CD4-positive, alpha-beta memory T cell (primary cell): ENCODE measurements at regions not wholly inside any gene's neighbourhood (a gene's known extent, or its start where the extent isn't known, plus 50 kb on each side); places are given as distances from the start of the nearest gene placed in this dataset.

Source experiments
- CTCF ChIA-PET: fragments of 350-600 bp; sonication (Branson Sonifier 250); formaldehyde crosslinking; loops from one replicate; lab custom pipeline; 2021; ENCODE audit warnings: inconsistent platforms; ENCODE audit not compliant: partially characterized antibody; lab: Charles Lee
- POLR2A ChIA-PET: fragments of 350-600 bp; sonication (Branson Sonifier 250); formaldehyde crosslinking; loops from one replicate; lab custom pipeline; 2021; ENCODE audit not compliant: partially characterized antibody; lab: Charles Lee
- DNase-seq, 5 donors: peaks; one replicate each; pipeline versions ENCODE4 v3.0.0 to v3.0.0-alpha.2; 2020 to 2022; ENCODE audit warnings: mixed read lengths in 1 of 5
- H3K27ac ChIP-seq: one replicate; pipeline ENCODE4 v1.7.0; 2013; ENCODE audit warnings: low read depth, low read length
- H3K27me3 ChIP-seq: 2 replicates; pipeline ENCODE4 v1.7.0; 2013; ENCODE audit warnings: mild to moderate bottlenecking, low read length, moderate library complexity; ENCODE audit not compliant: insufficient read depth
- H3K36me3 ChIP-seq: 2 replicates; pipeline ENCODE4 v1.7.0; 2013; ENCODE audit warnings: mild to moderate bottlenecking, low read length, moderate library complexity; ENCODE audit not compliant: insufficient read depth
- H3K4me1 ChIP-seq: 2 replicates; pipeline ENCODE4 v1.7.0; 2013; ENCODE audit warnings: mild to moderate bottlenecking, low read length, moderate library complexity; ENCODE audit not compliant: insufficient read depth
- H3K4me3 ChIP-seq, 2 donors: one replicate each; pipeline ENCODE4 v1.7.0; 2013; ENCODE audit warnings: low read length in 2 of 2, mild to moderate bottlenecking in 1 of 2
- H3K9me3 ChIP-seq, 2 donors: one replicate each; pipeline ENCODE4 v1.7.0; 2013; ENCODE audit warnings: low read length in 2 of 2, control low read depth in 1 of 2; ENCODE audit not compliant: control insufficient read depth in 1 of 2
- H3K27ac Mint-ChIP-seq, 7 donors: one replicate each; pipeline ENCODE4 v1.8.0; 2020 to 2021; ENCODE audit warnings: mixed read lengths in 7 of 7, mild to moderate bottlenecking in 6 of 7, inconsistent platforms in 3 of 7, moderate library complexity in 3 of 7
- H3K27me3 Mint-ChIP-seq, 2 donors: one replicate each; pipeline ENCODE4 v1.8.0; 2020 to 2021; ENCODE audit warnings: mixed read lengths in 2 of 2
- H3K36me3 Mint-ChIP-seq, 2 donors: one replicate each; pipeline ENCODE4 v1.8.0; 2020 to 2021; ENCODE audit warnings: mixed read lengths in 2 of 2, inconsistent platforms in 1 of 2, mild to moderate bottlenecking in 1 of 2
- H3K4me1 Mint-ChIP-seq, 4 donors: one replicate each; pipeline ENCODE4 v1.8.0; 2020 to 2021; ENCODE audit warnings: mixed read lengths in 4 of 4, mild to moderate bottlenecking in 1 of 4
- H3K4me3 Mint-ChIP-seq, 8 donors: one replicate each; pipeline ENCODE4 v1.8.0; 2020 to 2021; ENCODE audit warnings: mixed read lengths in 8 of 8, mild to moderate bottlenecking in 7 of 8, moderate library complexity in 6 of 8, inconsistent platforms in 3 of 8
- H3K9me3 Mint-ChIP-seq, 8 donors: one replicate each; pipeline ENCODE4 v1.8.0; 2020 to 2021; ENCODE audit warnings: mixed read lengths in 8 of 8, mild to moderate bottlenecking in 5 of 8, inconsistent platforms in 3 of 8, moderate library complexity in 1 of 8
- intact Hi-C: fragments of 100-400 bp; cut with micrococcal nuclease; formaldehyde crosslinking; loops from one replicate; pipeline ENCODE4 v1.15.1; 2023

- Mint-ChIP-seq H3K9me3 (peaks cover 6 to 40% (median 23%) of the 10 kb centered on the region in 8 donors), H3K4me3 (no peak overlapping the region), H3K36me3 (no peaks in the 10 kb centered on the region), H3K4me1 (no peaks in the 10 kb centered on the region), H3K27ac (no peak overlapping the region), H3K27me3 (no peaks in the 10 kb centered on the region)
- ChIA-PET CTCF (no interaction called here), POLR2A (no interaction called here)
- H3K27me3 ChIP-seq, result no peaks in the 10 kb centered on the region
- no peaks in the 10 kb centered on the region for H3K9me3 ChIP-seq
- no peaks in the 10 kb centered on the region for H3K4me1 ChIP-seq
- DNase-seq, result no peak
- intact Hi-C loops, result no loop called here
- H3K36me3 ChIP-seq, result no peaks in the 10 kb centered on the region
- H3K4me3 ChIP-seq, result no peak overlapping the region
- no peak overlapping the region for H3K27ac ChIP-seq
Observed at GRCh38 chr4:59841698-59842097, 1358.4 kb upstream of the ADGRL3 start.

- Mint-ChIP-seq H3K36me3 (no peaks in the 10 kb centered on the region), H3K27me3 (no peaks in the 10 kb centered on the region), H3K27ac (no peak overlapping the region), H3K4me1 (no peaks in the 10 kb centered on the region), H3K9me3 (peaks cover 2 to 32% (median 18%) of the 10 kb centered on the region in 8 donors), H3K4me3 (no peak overlapping the region)
- Histone ChIP-seq H3K4me3 (no peak overlapping the region), H3K36me3 (no peaks in the 10 kb centered on the region), H3K4me1 (no peaks in the 10 kb centered on the region), H3K9me3 (no peaks in the 10 kb centered on the region), H3K27ac (no peak overlapping the region), H3K27me3 (no peaks in the 10 kb centered on the region)
- intact Hi-C loops, result no loop called here
- ChIA-PET POLR2A (no interaction called here), CTCF (no interaction called here)
- DNase-seq, result no peak
Observed at GRCh38 chr4:59848457-59848856, 1351.7 kb upstream of the ADGRL3 start.

- H3K27ac Mint-ChIP-seq, result no peak overlapping the region
- no peaks in the 10 kb centered on the region for H3K27me3 Mint-ChIP-seq
Observed at GRCh38 chr4:59855630-59856352, 1344.3 kb upstream of the ADGRL3 start.

GRCh38 chr4:59869056-59869455 is 1331.1 kb upstream of the ADGRL3 start:
- Histone ChIP-seq H3K36me3 (no peaks in the 10 kb centered on the region), H3K27me3 (no peaks in the 10 kb centered on the region), H3K27ac (no peak overlapping the region), H3K4me3 (no peak overlapping the region), H3K4me1 (no peaks in the 10 kb centered on the region), H3K9me3 (no peaks in the 10 kb centered on the region)
- ChIA-PET POLR2A (no interaction called here), CTCF (no interaction called here)
- Mint-ChIP-seq H3K27me3 (no peaks in the 10 kb centered on the region), H3K36me3 (no peaks in the 10 kb centered on the region), H3K9me3 (peaks cover 2 to 10% (median 8%) of the 10 kb centered on the region in 8 donors), H3K4me1 (no peaks in the 10 kb centered on the region), H3K4me3 (no peak overlapping the region), H3K27ac (no peak overlapping the region)
- intact Hi-C loops, result no loop called here
- no peak for DNase-seq

More at GRCh38 chr4:59855630-59856352, 1344.3 kb upstream of the ADGRL3 start:
- no peak overlapping the region for H3K27ac ChIP-seq
- H3K4me1 Mint-ChIP-seq, result no peaks in the 10 kb centered on the region
- intact Hi-C loops, result no loop called here
- no peak for DNase-seq
- CTCF ChIA-PET, result no interaction called here
- H3K4me3 ChIP-seq, result no peak overlapping the region
- H3K4me1 ChIP-seq, result no peaks in the 10 kb centered on the region
- H3K27me3 ChIP-seq, result no peaks in the 10 kb centered on the region
- H3K9me3 Mint-ChIP-seq, result peaks cover 0 to 12% (median 3%) of the 10 kb centered on the region in 8 donors
- H3K36me3 Mint-ChIP-seq, result no peaks in the 10 kb centered on the region
- POLR2A ChIA-PET, result no interaction called here
- H3K4me3 Mint-ChIP-seq, result no peak overlapping the region
- no peaks in the 10 kb centered on the region for H3K9me3 ChIP-seq
- H3K36me3 ChIP-seq, result no peaks in the 10 kb centered on the region

- Histone ChIP-seq H3K27me3 (no peaks in the 10 kb centered on the region), H3K4me3 (no peak overlapping the region), H3K4me1 (no peaks in the 10 kb centered on the region), H3K27ac (no peak overlapping the region), H3K36me3 (no peaks in the 10 kb centered on the region), H3K9me3 (no peaks in the 10 kb centered on the region)
- POLR2A ChIA-PET, result no interaction called here
- H3K27me3 Mint-ChIP-seq, result no peaks in the 10 kb centered on the region
- H3K4me3 Mint-ChIP-seq, result no peak overlapping the region
- no peaks in the 10 kb centered on the region for H3K4me1 Mint-ChIP-seq
- H3K27ac Mint-ChIP-seq, result no peak overlapping the region
- intact Hi-C loops, result no loop called here
- H3K36me3 Mint-ChIP-seq, result no peaks in the 10 kb centered on the region
- DNase-seq, result no peak
- peaks cover 2 to 10% (median 7%) of the 10 kb centered on the region in 8 donors for H3K9me3 Mint-ChIP-seq
- CTCF ChIA-PET, result no interaction called here
Observed at GRCh38 chr4:59869559-59869958, 1330.6 kb upstream of the ADGRL3 start.

GRCh38 chr4:59881632-59882031 is 1318.5 kb upstream of the ADGRL3 start:
- H3K36me3 ChIP-seq, result no peaks in the 10 kb centered on the region
- no peaks in the 10 kb centered on the region for H3K27me3 ChIP-seq
- no peak for DNase-seq
- Mint-ChIP-seq H3K27me3 (no peaks in the 10 kb centered on the region), H3K4me3 (no peak overlapping the region), H3K4me1 (no peaks in the 10 kb centered on the region), H3K27ac (no peak overlapping the region), H3K9me3 (peaks cover 0 to 11% (median 5%) of the 10 kb centered on the region in 8 donors), H3K36me3 (no peaks in the 10 kb centered on the region)
- H3K4me3 ChIP-seq, result no peak overlapping the region
- H3K27ac ChIP-seq, result no peak overlapping the region
- H3K9me3 ChIP-seq, result no peaks in the 10 kb centered on the region
- intact Hi-C loops, result no loop called here
- H3K4me1 ChIP-seq, result no peaks in the 10 kb centered on the region
- ChIA-PET POLR2A (no interaction called here), CTCF (no interaction called here)

GRCh38 chr4:59904331-59904730 is 1295.8 kb upstream of the ADGRL3 start:
- Mint-ChIP-seq H3K27ac (no peak overlapping the region), H3K36me3 (no peaks in the 10 kb centered on the region), H3K4me3 (no peak overlapping the region), H3K9me3 (peaks cover 2 to 11% (median 6%) of the 10 kb centered on the region in 8 donors), H3K4me1 (no peaks in the 10 kb centered on the region), H3K27me3 (no peaks in the 10 kb centered on the region)
- Histone ChIP-seq H3K4me3 (no peak overlapping the region), H3K36me3 (no peaks in the 10 kb centered on the region), H3K9me3 (no peaks in the 10 kb centered on the region), H3K27me3 (no peaks in the 10 kb centered on the region), H3K4me1 (no peaks in the 10 kb centered on the region), H3K27ac (no peak overlapping the region)
- ChIA-PET POLR2A (no interaction called here), CTCF (no interaction called here)
- DNase-seq, result peak in 1 of 5 donors; percentile 17
- intact Hi-C loops, result no loop called here
